ENCODE measurements at regions not wholly inside any gene's neighbourhood (a gene's known extent, or its start where the extent isn't known, plus 50 kb on each side); places are given as distances from the start of the nearest gene placed in this dataset.

DNA sequence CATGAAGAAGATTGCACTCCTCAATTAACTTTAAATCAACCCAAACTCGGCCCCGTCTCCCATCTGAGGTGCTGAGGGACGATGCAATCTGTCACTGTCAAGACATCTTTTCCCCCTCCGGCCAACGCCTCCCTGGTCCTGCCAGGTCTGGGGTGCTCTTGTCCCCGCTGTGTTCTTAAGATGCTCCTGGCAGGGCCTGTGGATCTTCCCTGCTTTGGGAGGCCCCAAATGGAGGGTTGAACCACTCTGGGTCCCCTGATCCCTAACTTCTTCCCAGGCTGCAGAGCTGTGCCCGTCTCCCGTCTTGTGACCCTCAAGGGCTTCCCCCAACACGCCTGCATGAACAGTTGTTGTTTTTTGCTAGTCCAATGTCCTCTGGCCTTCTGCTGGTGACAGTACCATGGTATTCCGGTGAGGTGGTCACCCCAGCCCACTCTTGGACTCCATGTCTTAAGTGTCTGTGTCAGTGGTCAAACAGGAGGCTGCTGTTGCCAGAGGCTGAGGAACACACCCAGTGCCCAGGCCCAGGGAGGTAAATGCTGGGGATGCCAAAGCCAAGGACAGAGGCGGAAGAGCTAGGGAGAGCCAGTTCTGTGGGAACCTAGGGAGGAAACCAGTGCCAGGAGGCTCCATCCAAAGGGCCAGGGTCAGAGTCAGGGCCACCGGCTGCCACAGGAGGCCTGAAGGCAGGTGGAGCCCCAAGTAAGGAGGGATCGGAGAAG, 70.6 kb upstream of the SHANK2 start:
- no peak overlapping the region for H3K27ac Mint-ChIP-seq (ENCODE audit: unreplicated experiment)
- H3K4me3 ChIP-seq (ENCODE audit: low read depth, low read length) = no peak overlapping the region
- no peaks in the 10 kb centered on the region for H3K36me3 ChIP-seq (ENCODE audit: control insufficient read depth, insufficient read depth, low read length)
- POLR2A ChIA-PET = no interaction called here
- intact Hi-C loops (cut with micrococcal nuclease; ENCODE audit: unreplicated experiment) = no loop called here
- peak in 1 of 2 experiments; percentile 35 for DNase-seq
- no peak overlapping the region for H3K4me3 Mint-ChIP-seq (ENCODE audit: unreplicated experiment)
- H3K36me3 Mint-ChIP-seq (ENCODE audit: insufficient read depth, unreplicated experiment) = no peaks in the 10 kb centered on the region
- no peaks in the 10 kb centered on the region for H3K27me3 Mint-ChIP-seq (ENCODE audit: insufficient read depth, unreplicated experiment)
- no TSS peak for BruUV-seq (replicated peaks)
- CTCF ChIA-PET = no interaction called here
- TF ChIP-seq, protein P1, sequence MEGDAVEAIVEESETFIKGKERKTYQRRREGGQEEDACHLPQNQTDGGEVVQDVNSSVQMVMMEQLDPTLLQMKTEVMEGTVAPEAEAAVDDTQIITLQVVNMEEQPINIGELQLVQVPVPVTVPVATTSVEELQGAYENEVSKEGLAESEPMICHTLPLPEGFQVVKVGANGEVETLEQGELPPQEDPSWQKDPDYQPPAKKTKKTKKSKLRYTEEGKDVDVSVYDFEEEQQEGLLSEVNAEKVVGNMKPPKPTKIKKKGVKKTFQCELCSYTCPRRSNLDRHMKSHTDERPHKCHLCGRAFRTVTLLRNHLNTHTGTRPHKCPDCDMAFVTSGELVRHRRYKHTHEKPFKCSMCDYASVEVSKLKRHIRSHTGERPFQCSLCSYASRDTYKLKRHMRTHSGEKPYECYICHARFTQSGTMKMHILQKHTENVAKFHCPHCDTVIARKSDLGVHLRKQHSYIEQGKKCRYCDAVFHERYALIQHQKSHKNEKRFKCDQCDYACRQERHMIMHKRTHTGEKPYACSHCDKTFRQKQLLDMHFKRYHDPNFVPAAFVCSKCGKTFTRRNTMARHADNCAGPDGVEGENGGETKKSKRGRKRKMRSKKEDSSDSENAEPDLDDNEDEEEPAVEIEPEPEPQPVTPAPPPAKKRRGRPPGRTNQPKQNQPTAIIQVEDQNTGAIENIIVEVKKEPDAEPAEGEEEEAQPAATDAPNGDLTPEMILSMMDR (IDR thresholded peaks at IDR 0.05; ENCODE audit: insufficient read depth in 1 of 2, low read depth in 1 of 2, low read length in 1 of 2, severe bottlenecking in 1 of 2, unreplicated experiment in 1 of 2) = no peak
- peaks cover 11% of the 10 kb centered on the region; the same call in 1 of the 2 replicates for H3K9me3 ChIP-seq
- H3K4me1 Mint-ChIP-seq (ENCODE audit: low read depth, unreplicated experiment) = no peaks in the 10 kb centered on the region
- no peaks in the 10 kb centered on the region for H3K4me1 ChIP-seq
- no peaks in the 10 kb centered on the region for H3K27me3 ChIP-seq (replicated peaks; ENCODE audit: control insufficient read depth, insufficient read depth, low read length)
- H3K9me3 Mint-ChIP-seq (ENCODE audit: unreplicated experiment) = peaks cover 18% of the 10 kb centered on the region

- Mint-ChIP-seq H3K36me3 (ENCODE audit: insufficient read depth, unreplicated experiment) (no peaks in the 10 kb centered on the region), H3K9me3 (ENCODE audit: unreplicated experiment) (peaks cover 26% of the 10 kb centered on the region), H3K27me3 (ENCODE audit: insufficient read depth, unreplicated experiment) (no peaks in the 10 kb centered on the region), H3K4me1 (ENCODE audit: low read depth, unreplicated experiment) (no peaks in the 10 kb centered on the region), H3K27ac (ENCODE audit: unreplicated experiment) (no peak overlapping the region), H3K4me3 (ENCODE audit: unreplicated experiment) (no peak overlapping the region)
- Histone ChIP-seq H3K4me3 (ENCODE audit: low read depth, low read length) (no peak overlapping the region), H3K4me1 (no peaks in the 10 kb centered on the region), H3K27me3 (replicated peaks; ENCODE audit: control insufficient read depth, insufficient read depth, low read length) (no peaks in the 10 kb centered on the region), H3K36me3 (ENCODE audit: control insufficient read depth, insufficient read depth, low read length) (no peaks in the 10 kb centered on the region), H3K9me3 (peaks cover 19% of the 10 kb centered on the region)
- CTCF ChIA-PET = no interaction called here
- peak in 1 of 2 experiments; percentile 35 for DNase-seq
- TF ChIP-seq, protein P1 (IDR thresholded peaks at IDR 0.05; ENCODE audit: insufficient read depth in 1 of 2, low read depth in 1 of 2, low read length in 1 of 2, severe bottlenecking in 1 of 2, unreplicated experiment in 1 of 2) = no peak
- intact Hi-C loops (cut with micrococcal nuclease; ENCODE audit: unreplicated experiment) = no loop called here
- POLR2A ChIA-PET = no interaction called here
- BruUV-seq (replicated peaks) = no TSS peak
These were observed 69.9 kb upstream of the SHANK2 start for GRCh38 chr11:71322192-71322735.

DNA sequence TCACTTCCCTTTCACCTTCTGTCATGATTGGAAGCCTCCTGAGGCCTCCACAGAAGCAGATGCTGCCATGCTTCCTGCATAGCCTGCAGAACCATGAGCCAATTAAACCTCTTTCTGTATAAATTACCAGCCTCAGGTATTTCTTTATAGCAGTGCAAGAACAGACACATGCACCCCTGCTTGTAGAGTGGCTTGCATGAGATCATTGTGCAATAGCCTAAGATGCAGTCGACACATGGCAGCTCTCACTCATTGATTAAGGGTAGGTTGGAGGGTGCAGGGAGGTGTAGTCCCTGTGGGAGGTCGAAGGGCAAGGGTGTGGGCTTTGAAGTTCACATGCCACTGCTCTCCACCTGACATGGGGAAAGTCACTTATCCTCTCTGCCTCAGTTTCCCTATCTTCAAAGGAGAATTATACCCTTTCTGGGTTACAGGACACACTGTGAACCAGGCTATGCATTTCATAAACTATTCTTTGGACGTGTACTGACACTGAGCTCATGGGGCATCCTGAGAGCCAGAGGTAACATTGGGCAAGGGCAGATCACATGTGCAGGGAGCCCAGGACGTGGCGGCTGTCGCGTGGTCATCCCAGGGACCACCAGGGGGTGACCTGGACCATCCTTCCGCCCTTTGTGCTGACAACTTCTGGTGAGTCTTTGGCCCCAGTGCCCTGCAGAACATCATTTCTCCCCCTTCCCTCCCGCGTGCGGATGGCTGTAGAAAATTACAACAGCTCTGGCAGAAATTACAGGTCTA, 69.2 kb upstream of the SHANK2 start:
- H3K4me1 Mint-ChIP-seq (ENCODE audit: low read depth, unreplicated experiment) = no peaks in the 10 kb centered on the region
- no peak overlapping the region for H3K4me3 Mint-ChIP-seq (ENCODE audit: unreplicated experiment)
- no peaks in the 10 kb centered on the region for H3K27me3 ChIP-seq (replicated peaks; ENCODE audit: control insufficient read depth, insufficient read depth, low read length)
- peaks cover 32% of the 10 kb centered on the region for H3K9me3 Mint-ChIP-seq (ENCODE audit: unreplicated experiment)
- H3K4me3 ChIP-seq (ENCODE audit: low read depth, low read length) = no peak overlapping the region
- no peaks in the 10 kb centered on the region for H3K36me3 ChIP-seq (ENCODE audit: control insufficient read depth, insufficient read depth, low read length)
- BruUV-seq (replicated peaks) = no TSS peak
- no peaks in the 10 kb centered on the region for H3K36me3 Mint-ChIP-seq (ENCODE audit: insufficient read depth, unreplicated experiment)
- intact Hi-C loops (cut with micrococcal nuclease; ENCODE audit: unreplicated experiment) = no loop called here
- H3K9me3 ChIP-seq = peaks cover 25% of the 10 kb centered on the region
- no peak overlapping the region for H3K27ac Mint-ChIP-seq (ENCODE audit: unreplicated experiment)
- ChIA-PET CTCF (interaction anchor here (0.6 kb wide), 1 partner anchor 70 kb away, joined by 3 read pairs; no protein-coding TSS in a partner anchor), POLR2A (no interaction called here)
- H3K27me3 Mint-ChIP-seq (ENCODE audit: insufficient read depth, unreplicated experiment) = no peaks in the 10 kb centered on the region
- no peaks in the 10 kb centered on the region for H3K4me1 ChIP-seq
- peak in 1 of 2 experiments; percentile 35 for DNase-seq
- TF ChIP-seq, protein P1 (IDR thresholded peaks at IDR 0.05; ENCODE audit: insufficient read depth in 1 of 2, low read depth in 1 of 2, low read length in 1 of 2, severe bottlenecking in 1 of 2, unreplicated experiment in 1 of 2) = no peak

All from Caco-2 (cell line).